Raji (cell line): ENCODE measurements at regions not wholly inside any gene's neighbourhood (a gene's known extent, or its start where the extent isn't known, plus 50 kb on each side); places are given as distances from the start of the nearest gene placed in this dataset.

Experiments
- POLR2A ChIP-seq: IDR thresholded peaks from 2 replicates; pipeline ENCODE4 v1.6.1; 2011; ENCODE audit warnings: low read depth, low read length, control low read depth; ENCODE audit not compliant: insufficient read depth

GRCh38 chr5:154702477-154702876 lies 52.7 kb upstream of the LARP1 start:
- no peak for TF ChIP-seq POLR2A

DNA sequence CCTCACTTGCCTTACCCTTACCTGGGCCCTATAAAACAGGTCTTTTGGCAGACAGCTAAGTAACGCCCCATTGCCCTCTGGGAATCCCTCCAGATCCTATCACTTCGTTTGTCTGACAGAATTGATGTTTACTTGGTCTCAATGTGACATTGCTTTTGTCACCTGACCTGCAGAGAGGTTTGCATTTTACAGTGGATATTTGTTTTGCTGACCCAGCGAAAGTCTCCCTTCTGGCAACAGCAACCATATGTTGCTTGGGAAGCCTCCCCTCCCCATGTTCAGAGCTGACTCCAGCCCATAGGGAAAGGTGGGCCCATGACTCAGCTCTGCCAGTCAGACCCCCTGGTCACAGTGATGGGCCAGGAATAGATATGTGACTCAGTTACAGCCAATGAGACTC lies 54.0 kb upstream of the LARP1 start:
- no peak for TF ChIP-seq POLR2A

DNA sequence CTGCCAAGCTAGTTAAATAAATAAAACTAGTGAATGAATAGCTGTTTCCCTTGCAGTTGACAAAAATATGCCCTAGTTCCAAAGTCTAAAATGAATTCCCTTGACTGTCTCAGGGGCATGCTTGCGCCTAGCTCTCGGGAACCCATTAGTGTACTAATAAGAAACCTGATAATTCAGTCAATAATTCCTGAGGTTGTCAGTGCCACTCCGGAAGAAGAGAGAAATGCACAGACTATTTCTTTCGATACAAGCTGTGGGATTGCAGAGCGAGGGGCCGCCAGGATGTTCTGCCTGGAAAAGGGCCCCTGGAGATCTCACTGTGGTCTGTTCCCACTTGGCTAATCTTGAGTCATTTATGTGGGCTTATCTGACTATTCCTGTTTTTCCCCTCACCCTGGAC lies 56.4 kb upstream of the LARP1 start:
- no peak for TF ChIP-seq POLR2A

GRCh38 chr5:154697371-154697770 lies 57.8 kb upstream of the LARP1 start:
- no peak for TF ChIP-seq POLR2A

DNA sequence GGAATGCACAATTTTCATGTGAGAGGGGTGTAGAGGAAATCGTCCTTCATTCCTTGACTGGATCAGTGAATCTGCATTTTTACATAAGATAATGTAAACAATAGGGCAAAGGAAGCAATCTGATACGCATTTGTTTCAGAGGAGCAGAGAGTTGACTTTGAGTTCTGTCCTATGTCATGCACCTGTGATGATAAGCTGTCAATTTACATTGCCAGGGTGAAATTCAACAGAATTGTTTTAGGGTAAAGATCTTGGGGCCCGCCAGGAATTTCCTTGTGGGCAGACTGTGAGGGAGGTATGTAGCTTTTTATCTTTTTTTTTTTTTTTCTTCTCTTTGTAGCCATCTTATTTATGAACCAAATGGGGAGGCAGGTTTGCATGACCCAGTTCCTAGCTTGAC lies 58.3 kb upstream of the LARP1 start:
- no peak for TF ChIP-seq POLR2A

DNA sequence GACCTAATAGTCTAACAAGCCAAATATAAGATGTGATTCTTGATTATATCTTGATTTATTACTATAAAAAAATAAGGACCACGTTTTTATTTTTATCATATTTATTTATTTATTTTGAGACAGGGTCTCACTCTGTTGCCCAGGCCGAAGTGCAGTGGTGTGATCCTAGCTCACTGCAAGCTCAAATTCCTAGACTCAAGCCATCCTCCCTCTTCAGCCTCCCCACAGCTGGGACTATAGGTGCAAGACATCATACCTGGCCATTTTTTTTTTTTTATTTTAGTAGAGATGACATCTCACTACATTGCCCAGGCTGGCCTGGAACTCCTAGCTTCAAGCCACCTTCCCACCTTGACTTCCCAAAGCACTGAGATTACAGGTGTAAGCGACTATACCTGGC lies 61.0 kb upstream of the LARP1 start:
- TF ChIP-seq POLR2A = no peak

- no peak for TF ChIP-seq POLR2A
Observed at GRCh38 chr5:154690488-154690887, 64.7 kb upstream of the LARP1 start.

DNA sequence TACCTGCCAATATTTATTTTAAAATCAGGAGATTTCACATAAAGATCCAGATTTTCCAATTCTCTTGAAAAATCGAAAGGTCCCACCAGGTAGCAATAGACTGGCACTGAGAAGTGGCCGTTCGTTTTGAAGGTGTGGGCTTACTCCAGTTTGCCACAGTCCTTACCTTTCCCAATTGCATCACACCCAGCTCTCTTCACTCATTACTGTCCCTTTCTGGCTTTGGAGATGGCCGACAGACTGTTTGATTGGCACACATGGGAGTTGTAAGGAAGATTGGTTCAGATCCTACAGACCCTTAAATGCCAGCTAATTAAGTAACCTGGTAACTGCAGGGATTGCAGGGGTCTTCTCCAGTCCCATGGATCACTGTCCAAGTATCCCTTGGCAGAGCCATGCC lies 68.7 kb upstream of the LARP1 start:
- no peak for TF ChIP-seq POLR2A

DNA sequence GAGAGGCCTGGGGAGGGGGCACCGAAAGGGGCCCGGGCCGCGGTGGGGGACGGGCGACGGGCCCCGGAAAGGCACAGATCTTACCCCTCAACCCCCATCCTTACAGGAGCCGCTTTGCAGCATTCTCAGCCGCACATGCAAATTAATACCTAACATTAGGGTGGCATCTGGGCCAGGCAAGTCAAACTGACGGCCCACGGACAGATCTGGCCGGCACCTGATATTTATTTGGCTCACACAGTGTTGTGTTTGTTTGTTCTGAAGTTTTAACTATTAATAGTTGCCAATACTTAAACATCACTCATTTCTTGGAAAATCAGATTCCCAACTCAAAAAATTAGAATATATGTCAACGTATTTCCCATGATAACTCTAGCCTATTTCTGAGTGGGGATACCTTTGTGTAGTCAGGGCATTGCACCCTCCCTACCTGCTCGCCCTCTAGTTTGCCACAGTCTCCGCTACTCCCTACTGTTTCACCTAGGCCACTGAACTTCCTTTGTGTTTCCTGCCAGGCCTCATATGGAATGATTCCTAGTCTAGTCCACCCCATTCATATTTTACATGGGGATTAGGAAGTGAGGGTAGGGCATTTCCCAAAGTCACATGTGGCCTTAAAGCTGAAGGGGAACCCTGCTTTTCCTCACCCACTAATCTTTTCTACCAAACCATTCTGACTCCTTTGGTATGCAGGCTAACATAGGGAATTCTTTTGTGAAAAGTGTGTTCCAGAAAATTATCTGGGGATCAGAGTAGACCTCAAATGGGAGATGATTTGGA lies 71.9 kb upstream of the LARP1 start:
- TF ChIP-seq POLR2A = peak; percentile 41; the same call in 1 of the 2 replicates

DNA sequence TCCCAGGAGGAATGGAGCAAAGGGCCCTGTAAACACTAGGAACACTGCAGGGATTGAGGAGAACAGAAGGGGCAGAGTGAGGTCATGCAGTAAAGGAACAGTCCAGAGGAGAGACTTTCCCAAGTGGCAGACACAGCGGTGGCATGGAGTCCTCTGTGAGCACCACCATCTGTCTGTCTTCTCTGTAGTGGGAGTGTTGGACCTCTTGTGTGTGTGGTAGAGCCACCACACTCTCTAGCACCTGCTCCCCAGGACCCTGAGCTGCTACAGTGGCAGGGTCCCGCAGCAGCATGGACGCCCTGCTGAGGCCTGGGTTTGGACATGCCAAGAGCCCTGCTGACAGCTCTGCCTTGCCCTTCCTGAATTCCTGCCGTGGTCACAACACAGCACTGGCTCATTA lies 75.7 kb upstream of the LARP1 start:
- TF ChIP-seq POLR2A = no peak

DNA sequence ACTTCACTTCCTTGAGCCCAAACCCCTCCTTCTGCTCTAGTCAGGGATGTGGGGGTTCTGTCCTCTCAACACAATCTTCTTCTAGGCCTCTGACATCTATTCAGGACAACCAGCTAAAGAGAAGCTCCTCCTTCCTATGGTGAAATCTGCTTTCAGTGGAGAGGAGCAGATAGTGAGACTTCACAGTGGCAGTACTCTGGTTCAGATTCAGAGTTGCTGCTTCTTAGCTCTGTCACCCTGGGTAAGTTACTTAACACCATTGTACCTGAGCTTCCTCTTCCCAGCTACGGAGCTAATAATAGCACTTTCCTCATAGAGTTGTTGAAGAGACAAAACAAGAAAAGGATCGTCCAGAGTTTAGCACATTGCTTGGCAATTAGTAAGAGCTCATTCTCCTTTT lies 77.3 kb upstream of the LARP1 start:
- no peak for TF ChIP-seq POLR2A

GRCh38 chr5:154676508-154676907 lies 78.7 kb upstream of the LARP1 start:
- TF ChIP-seq POLR2A = no peak

DNA sequence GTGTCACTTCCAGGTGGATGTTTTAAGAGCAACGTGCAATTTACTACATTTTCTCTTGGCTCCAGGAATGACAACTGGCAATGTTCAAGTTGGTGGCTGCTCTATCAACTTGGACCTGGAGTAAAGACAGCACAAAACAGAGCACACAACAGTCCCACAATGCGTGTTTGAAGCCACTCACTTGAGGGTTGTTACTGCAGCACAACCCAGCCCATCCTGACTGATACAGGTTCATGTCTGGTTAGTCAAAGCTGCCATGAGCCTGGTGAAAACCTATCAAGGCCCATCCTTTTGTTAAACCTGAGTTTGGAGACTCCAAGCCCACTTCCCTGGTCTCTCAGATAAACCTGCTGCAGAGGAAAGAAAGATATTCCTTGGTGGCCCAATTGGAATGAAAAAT lies 81.1 kb upstream of the LARP1 start:
- TF ChIP-seq POLR2A = no peak

GRCh38 chr5:154673506-154673905 lies 81.7 kb upstream of the LARP1 start:
- no peak for TF ChIP-seq POLR2A

DNA sequence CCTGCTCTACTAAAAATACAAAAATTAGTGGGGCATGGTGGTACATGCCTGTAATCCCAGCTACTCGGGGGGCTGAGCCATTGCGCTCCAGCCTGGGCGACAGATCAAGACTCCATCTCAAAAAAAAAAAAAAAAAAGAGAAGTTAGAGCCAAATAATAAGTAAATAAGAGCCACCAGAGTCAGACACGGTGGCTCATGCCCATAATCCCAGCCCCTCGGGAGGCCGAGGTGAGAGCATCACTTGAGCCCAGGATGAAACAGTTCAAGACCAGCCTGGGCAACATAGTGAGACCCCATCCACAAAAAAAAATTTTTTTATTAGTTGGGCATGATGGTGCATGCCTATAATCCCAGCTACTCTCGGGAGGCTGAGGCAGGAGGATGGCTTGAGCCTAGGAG lies 85.8 kb upstream of the LARP1 start:
- TF ChIP-seq POLR2A = no peak

GRCh38 chr5:154664869-154665268 lies 90.3 kb upstream of the LARP1 start:
- no peak for TF ChIP-seq POLR2A

GRCh38 chr5:154663424-154663823 lies 91.8 kb upstream of the LARP1 start:
- no peak for TF ChIP-seq POLR2A
